ENCODE measurements at regions not wholly inside any gene's neighbourhood (a gene's known extent, or its start where the extent isn't known, plus 50 kb on each side); places are given as distances from the start of the nearest gene placed in this dataset.

- no peak for TF ChIP-seq CTCF (IDR thresholded peaks at IDR 0.05)
- H3K36me3 ChIP-seq, result no peaks in the 10 kb centered on the region
- intact Hi-C loops (cut with DNase I), result no loop called here
- H3K9me3 ChIP-seq, result no peaks in the 10 kb centered on the region
- no peaks in the 10 kb centered on the region for H3K27me3 ChIP-seq
- no peak overlapping the region for H3K4me3 ChIP-seq
- DNase-seq (ENCODE audit: low spot score in 2 of 2), result no peak
- H3K4me1 ChIP-seq, result no peaks in the 10 kb centered on the region
- H3K27ac ChIP-seq, result no peak overlapping the region
These were observed 345.1 kb downstream of the LMO4 start for GRCh38 chr1:87673748-87674147.

DNA sequence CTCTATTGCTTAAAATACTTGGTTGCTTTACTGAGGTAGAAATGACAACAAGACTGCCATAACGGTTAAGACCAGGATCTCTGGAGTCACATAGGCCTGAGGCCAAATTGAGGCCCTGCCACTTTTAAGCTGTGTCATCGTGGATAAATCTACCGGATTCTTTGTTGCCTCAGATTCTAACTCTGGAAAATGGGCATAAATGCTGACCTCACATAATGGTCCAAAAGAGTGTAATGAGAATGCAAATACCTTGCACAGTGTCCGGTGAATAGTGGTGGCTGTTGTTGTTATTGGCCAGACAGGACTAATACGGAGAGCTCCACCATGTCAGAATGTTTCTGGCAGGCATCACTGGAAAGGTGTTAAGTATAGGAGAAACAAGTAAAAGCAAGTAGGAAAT lies 346.1 kb downstream of the LMO4 start:
- Histone ChIP-seq H3K36me3 (no peaks in the 10 kb centered on the region), H3K4me1 (no peaks in the 10 kb centered on the region), H3K9me3 (no peaks in the 10 kb centered on the region), H3K27ac (no peak overlapping the region), H3K27me3 (no peaks in the 10 kb centered on the region), H3K4me3 (no peak overlapping the region)
- no peak for DNase-seq (ENCODE audit: low spot score in 2 of 2)
- intact Hi-C loops (cut with DNase I), result no loop called here
- no peak for TF ChIP-seq CTCF (IDR thresholded peaks at IDR 0.05)

DNA sequence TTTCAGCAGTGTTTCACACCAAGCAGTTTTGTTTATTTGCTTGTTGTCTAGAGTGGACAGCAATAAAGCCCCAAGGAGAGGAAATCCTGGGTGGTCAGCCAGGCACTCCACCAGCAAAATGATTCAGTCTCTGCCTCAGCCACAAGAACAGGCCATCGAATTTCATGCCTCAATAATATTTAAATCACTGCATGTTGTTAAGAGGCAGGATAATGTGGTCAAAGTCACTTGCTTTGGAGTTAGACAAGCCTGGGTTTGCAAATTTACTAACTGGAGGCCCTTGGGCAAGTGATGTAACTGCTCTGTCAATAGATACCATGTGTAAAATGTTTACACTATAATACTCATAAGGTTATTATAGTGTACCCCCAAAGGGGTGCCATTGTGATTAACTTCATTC lies 349.6 kb downstream of the LMO4 start:
- no peaks in the 10 kb centered on the region for H3K36me3 ChIP-seq
- no peaks in the 10 kb centered on the region for H3K27me3 ChIP-seq
- H3K4me3 ChIP-seq, result no peak overlapping the region
- H3K4me1 ChIP-seq, result no peaks in the 10 kb centered on the region
- intact Hi-C loops (cut with DNase I), result no loop called here
- H3K9me3 ChIP-seq, result no peaks in the 10 kb centered on the region
- no peak overlapping the region for H3K27ac ChIP-seq
- no peak for DNase-seq (ENCODE audit: low spot score in 2 of 2)
- TF ChIP-seq CTCF (IDR thresholded peaks at IDR 0.05), result no peak

DNA sequence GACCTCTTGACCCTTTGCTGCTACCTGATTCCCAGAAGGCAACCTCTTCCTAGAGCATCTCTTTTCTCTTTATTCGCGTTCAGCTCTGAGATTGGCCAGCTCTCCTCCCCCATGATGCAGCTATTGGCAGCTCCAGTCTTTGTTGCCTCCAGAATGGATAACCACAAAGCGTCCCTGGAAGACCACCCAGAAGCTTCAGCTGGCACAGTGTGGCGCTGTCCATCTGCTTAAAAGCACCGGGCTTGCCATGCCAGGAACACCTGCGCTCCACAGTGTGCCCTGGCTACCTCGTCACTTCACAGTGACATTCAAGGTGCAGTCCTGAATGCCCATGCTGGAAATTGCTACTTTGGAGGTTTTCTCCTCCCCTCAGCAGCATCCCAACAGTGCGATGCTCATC lies 353.9 kb downstream of the LMO4 start:
- Histone ChIP-seq H3K27me3 (no peaks in the 10 kb centered on the region), H3K4me1 (no peaks in the 10 kb centered on the region), H3K9me3 (no peaks in the 10 kb centered on the region), H3K27ac (no peak overlapping the region), H3K36me3 (no peaks in the 10 kb centered on the region), H3K4me3 (no peak overlapping the region)
- intact Hi-C loops (cut with DNase I), result loop anchor here (5.0 kb wide), 2 partner anchors 275 to 350 kb away; no protein-coding TSS in a partner anchor
- no peak for DNase-seq (ENCODE audit: low spot score in 2 of 2)
- TF ChIP-seq CTCF (IDR thresholded peaks at IDR 0.05), result no peak

DNA sequence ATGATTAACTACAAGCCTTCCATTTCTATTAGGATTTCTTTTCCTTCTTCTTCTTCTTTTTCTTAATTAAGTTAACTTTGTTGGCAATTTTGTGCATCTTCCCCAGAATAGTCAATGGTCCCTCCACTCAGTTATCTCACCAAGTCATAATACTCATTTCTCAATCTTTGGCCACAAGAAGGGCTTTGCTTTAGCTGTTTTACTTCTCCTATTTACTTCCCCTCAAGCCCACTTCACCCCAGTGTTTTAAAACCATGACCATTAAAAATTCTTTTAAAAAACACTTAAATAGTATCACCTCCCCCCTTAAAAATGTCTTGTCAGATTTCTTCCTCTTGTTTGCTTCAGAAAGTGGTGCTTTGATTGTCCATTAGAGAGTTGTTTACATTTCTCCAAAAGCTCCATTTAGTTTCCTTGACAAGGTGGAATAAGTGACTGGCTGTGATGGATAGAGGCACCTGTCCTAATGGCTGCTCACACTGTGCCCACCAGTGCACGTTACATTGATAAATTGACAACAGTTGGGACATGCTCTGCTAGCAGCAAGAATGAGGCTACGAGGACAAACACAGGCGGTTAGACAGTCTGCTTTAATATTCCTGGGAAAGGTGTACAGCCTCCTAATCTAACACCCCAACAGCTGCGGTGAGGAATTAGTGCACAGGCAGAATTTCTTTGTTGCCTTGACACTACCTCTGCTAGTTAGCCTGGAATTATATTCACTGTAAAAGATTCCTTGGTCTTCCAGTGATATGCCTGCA lies 354.7 kb downstream of the LMO4 start:
- intact Hi-C loops (cut with DNase I), result loop anchor here (5.0 kb wide), 2 partner anchors 274 to 351 kb away; no protein-coding TSS in a partner anchor
- Histone ChIP-seq H3K9me3 (no peaks in the 10 kb centered on the region), H3K4me1 (no peaks in the 10 kb centered on the region), H3K27me3 (no peaks in the 10 kb centered on the region), H3K27ac (no peak overlapping the region), H3K36me3 (no peaks in the 10 kb centered on the region), H3K4me3 (peak overlapping the region; percentile 57 to 65)
- no peak for TF ChIP-seq CTCF (IDR thresholded peaks at IDR 0.05)
- no peak for DNase-seq (ENCODE audit: low spot score in 2 of 2)

Data from ascending aorta (tissue), 2 donors.